SK-N-MC (cell line): ENCODE measurements at regions not wholly inside any gene's neighbourhood (a gene's known extent, or its start where the extent isn't known, plus 50 kb on each side); places are given as distances from the start of the nearest gene placed in this dataset.

ENCODE experiments used
- EZH2 ChIP-seq: fragments of 200-600 bp; sonication (generic); IDR thresholded peaks from one replicate; pipeline ENCODE4 v1.6.1; 2017; ENCODE audit warnings: antibody characterized with exemption
- FOXP2 ChIP-seq: optimal IDR thresholded peaks from 2 replicates; pipeline ENCODE3; 2011; ENCODE audit warnings: mild to moderate bottlenecking, moderate library complexity; ENCODE audit not compliant: insufficient read depth; ENCODE audit errors: extremely low read length, control extremely low read depth
- POLR2AphosphoS5 ChIP-seq: IDR thresholded peaks from 2 replicates; pipeline ENCODE4 v1.6.1; 2012; ENCODE audit warnings: mild to moderate bottlenecking, low read depth, low read length, borderline replicate concordance

GRCh38 chr5:12683249-12683648 lies 779.0 kb upstream of the CTNND2 start:
- TF ChIP-seq EZH2: no peak
- no peak for TF ChIP-seq POLR2AphosphoS5
- no peak for TF ChIP-seq FOXP2
